Limb (tissue), 2 donors: ENCODE measurements at regions not wholly inside any gene's neighbourhood (a gene's known extent, or its start where the extent isn't known, plus 50 kb on each side); places are given as distances from the start of the nearest gene placed in this dataset.

Source experiments
- DNase-seq, 2 donors: peaks; one replicate each; pipeline ENCODE4 v3.0.0-alpha.2; 2016; ENCODE audit errors: extremely low spot score in 2 of 2

- DNase-seq = peak in 1 of 2 donors; percentile 27
These were observed 54.4 kb upstream of the PPP2R3A start for GRCh38 chr3:135911110-135911509.

GRCh38 chr3:135915206-135915605 is 50.3 kb upstream of the PPP2R3A start:
- no peak for DNase-seq
